ENCODE measurements at regions not wholly inside any gene's neighbourhood (a gene's known extent, or its start where the extent isn't known, plus 50 kb on each side); places are given as distances from the start of the nearest gene placed in this dataset.

GRCh38 chr1:218701131-218701530, 356.0 kb downstream of the TGFB2 start:
- no peak for DNase-seq (ENCODE audit: insufficient read length, low spot score)
- FAIRE-seq, result no peak
- TF ChIP-seq POLR2A (IDR thresholded peaks at IDR 0.05; ENCODE audit: low read depth, low read length), result no peak

- FAIRE-seq (no peak), DNase-seq (ENCODE audit: insufficient read length, low spot score) (no peak)
- TF ChIP-seq POLR2A (IDR thresholded peaks at IDR 0.05; ENCODE audit: low read depth, low read length), result no peak
These were observed 357.6 kb downstream of the TGFB2 start for GRCh38 chr1:218702775-218703174.

GRCh38 chr1:218703836-218704235, 358.7 kb downstream of the TGFB2 start:
- no peak for TF ChIP-seq POLR2A (IDR thresholded peaks at IDR 0.05; ENCODE audit: low read depth, low read length)
- no peak for FAIRE-seq
- DNase-seq (ENCODE audit: insufficient read length, low spot score), result no peak

GRCh38 chr1:218705391-218705790, 360.3 kb downstream of the TGFB2 start:
- FAIRE-seq (no peak), DNase-seq (ENCODE audit: insufficient read length, low spot score) (no peak)
- no peak for TF ChIP-seq POLR2A (IDR thresholded peaks at IDR 0.05; ENCODE audit: low read depth, low read length)

- FAIRE-seq, result peak; percentile 72
- TF ChIP-seq POLR2A (IDR thresholded peaks at IDR 0.05; ENCODE audit: low read depth, low read length), result no peak
- DNase-seq (ENCODE audit: insufficient read length, low spot score), result peak; percentile 42
These were observed 361.1 kb downstream of the TGFB2 start for GRCh38 chr1:218705911-218706893.

GRCh38 chr1:218711001-218711400, 365.9 kb downstream of the TGFB2 start:
- TF ChIP-seq POLR2A (IDR thresholded peaks at IDR 0.05; ENCODE audit: low read depth, low read length), result no peak
- FAIRE-seq (no peak), DNase-seq (ENCODE audit: insufficient read length, low spot score) (no peak)

GRCh38 chr1:218711884-218712674, 366.9 kb downstream of the TGFB2 start:
- TF ChIP-seq POLR2A (IDR thresholded peaks at IDR 0.05; ENCODE audit: low read depth, low read length), result no peak
- DNase-seq (ENCODE audit: insufficient read length, low spot score) (no peak), FAIRE-seq (no peak)

- FAIRE-seq, result no peak
- no peak for DNase-seq (ENCODE audit: insufficient read length, low spot score)
- no peak for TF ChIP-seq POLR2A (IDR thresholded peaks at IDR 0.05; ENCODE audit: low read depth, low read length)
These were observed 367.5 kb downstream of the TGFB2 start for GRCh38 chr1:218712677-218713076.

- no peak for FAIRE-seq
- no peak for DNase-seq (ENCODE audit: insufficient read length, low spot score)
- TF ChIP-seq POLR2A (IDR thresholded peaks at IDR 0.05; ENCODE audit: low read depth, low read length), result no peak
These were observed 371.0 kb downstream of the TGFB2 start for GRCh38 chr1:218715961-218716669.

GRCh38 chr1:218717575-218717974, 372.4 kb downstream of the TGFB2 start:
- DNase-seq (ENCODE audit: insufficient read length, low spot score) (no peak), FAIRE-seq (no peak)
- no peak for TF ChIP-seq POLR2A (IDR thresholded peaks at IDR 0.05; ENCODE audit: low read depth, low read length)

GRCh38 chr1:218718206-218718605, 373.1 kb downstream of the TGFB2 start:
- no peak for DNase-seq (ENCODE audit: insufficient read length, low spot score)
- no peak for FAIRE-seq
- no peak for TF ChIP-seq POLR2A (IDR thresholded peaks at IDR 0.05; ENCODE audit: low read depth, low read length)

GRCh38 chr1:218718977-218719376, 373.8 kb downstream of the TGFB2 start:
- no peak for TF ChIP-seq POLR2A (IDR thresholded peaks at IDR 0.05; ENCODE audit: low read depth, low read length)
- no peak for FAIRE-seq
- no peak for DNase-seq (ENCODE audit: insufficient read length, low spot score)

- peak; percentile 65 for FAIRE-seq
- no peak for DNase-seq (ENCODE audit: insufficient read length, low spot score)
- TF ChIP-seq POLR2A (IDR thresholded peaks at IDR 0.05; ENCODE audit: low read depth, low read length), result no peak
These were observed 383.9 kb downstream of the TGFB2 start for GRCh38 chr1:218728898-218729565.
